ENCODE measurements at regions not wholly inside any gene's neighbourhood (a gene's known extent, or its start where the extent isn't known, plus 50 kb on each side); places are given as distances from the start of the nearest gene placed in this dataset.

DNA sequence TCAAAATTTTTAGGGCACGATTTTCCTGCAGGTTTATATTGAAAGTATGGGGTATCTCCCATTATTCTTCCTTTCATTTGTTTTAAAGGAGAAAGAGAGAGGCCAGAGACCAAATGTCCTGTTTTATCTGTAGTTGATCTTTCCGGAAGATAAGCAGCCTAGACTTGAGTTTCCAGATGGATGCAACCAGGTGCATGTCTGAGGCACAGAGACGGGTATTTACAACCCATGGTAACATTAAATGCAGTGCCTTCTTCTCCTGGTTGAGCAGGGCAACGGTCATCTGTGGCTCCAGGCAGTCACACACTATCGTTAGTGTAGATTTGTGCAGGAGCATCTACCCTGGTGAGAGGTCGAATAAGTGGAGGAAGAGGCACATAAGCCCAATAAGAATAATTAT, 1507.1 kb downstream of the UQCRFS1 start:
- H3K36me3 ChIP-seq: no peaks in the 10 kb centered on the region
- intact Hi-C loops (cut with DNase I): no loop called here
- no peak overlapping the region for H3K27ac ChIP-seq
- DNase-seq: no peak
- H3K9me3 ChIP-seq: peaks cover 0 to 51% of the 10 kb centered on the region in 2 donors
- ATAC-seq: no peak
- H3K4me3 ChIP-seq: no peak overlapping the region
- TF ChIP-seq, protein P1, sequence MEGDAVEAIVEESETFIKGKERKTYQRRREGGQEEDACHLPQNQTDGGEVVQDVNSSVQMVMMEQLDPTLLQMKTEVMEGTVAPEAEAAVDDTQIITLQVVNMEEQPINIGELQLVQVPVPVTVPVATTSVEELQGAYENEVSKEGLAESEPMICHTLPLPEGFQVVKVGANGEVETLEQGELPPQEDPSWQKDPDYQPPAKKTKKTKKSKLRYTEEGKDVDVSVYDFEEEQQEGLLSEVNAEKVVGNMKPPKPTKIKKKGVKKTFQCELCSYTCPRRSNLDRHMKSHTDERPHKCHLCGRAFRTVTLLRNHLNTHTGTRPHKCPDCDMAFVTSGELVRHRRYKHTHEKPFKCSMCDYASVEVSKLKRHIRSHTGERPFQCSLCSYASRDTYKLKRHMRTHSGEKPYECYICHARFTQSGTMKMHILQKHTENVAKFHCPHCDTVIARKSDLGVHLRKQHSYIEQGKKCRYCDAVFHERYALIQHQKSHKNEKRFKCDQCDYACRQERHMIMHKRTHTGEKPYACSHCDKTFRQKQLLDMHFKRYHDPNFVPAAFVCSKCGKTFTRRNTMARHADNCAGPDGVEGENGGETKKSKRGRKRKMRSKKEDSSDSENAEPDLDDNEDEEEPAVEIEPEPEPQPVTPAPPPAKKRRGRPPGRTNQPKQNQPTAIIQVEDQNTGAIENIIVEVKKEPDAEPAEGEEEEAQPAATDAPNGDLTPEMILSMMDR (IDR thresholded peaks at IDR 0.05): no peak
- no peaks in the 10 kb centered on the region for H3K27me3 ChIP-seq
- H3K4me1 ChIP-seq: no peaks in the 10 kb centered on the region

DNA sequence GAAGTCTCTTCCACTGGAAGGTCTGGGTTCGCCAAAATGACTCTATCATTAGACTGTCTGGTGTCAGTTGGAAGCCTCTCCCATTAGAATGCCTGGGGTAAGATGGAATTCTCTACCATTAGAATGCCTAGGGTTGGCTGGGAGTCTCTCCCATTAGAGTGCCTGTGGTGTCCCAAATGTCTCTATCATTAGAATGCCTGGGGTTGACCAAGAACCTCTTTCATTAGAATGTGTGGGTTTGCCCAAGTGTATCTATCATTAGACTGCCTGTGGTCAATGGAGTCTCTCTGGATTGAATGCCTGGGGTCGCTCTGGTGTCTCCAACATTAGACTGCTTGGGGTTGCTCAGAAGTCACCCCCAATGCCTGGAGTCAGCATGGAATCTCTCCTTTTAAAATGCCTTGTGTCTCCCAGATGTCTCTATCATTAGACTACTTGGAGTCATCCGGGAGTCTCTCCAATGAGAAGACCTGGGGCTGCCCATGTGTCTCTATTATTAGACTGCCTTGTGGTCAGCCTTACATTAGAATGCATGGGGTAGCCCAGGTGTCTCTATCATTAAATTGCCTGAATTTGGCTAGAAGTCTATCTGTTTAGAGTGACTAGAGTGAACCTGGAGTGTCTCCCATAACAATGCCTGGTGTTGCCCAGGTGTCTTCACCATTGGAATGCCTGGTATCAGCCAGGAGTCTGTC, 1518.4 kb downstream of the UQCRFS1 start:
- Histone ChIP-seq H3K9me3 (peaks cover 0 to 89% of the 10 kb centered on the region in 2 donors), H3K4me1 (no peaks in the 10 kb centered on the region), H3K4me3 (no peak overlapping the region), H3K27me3 (no peaks in the 10 kb centered on the region), H3K27ac (no peak overlapping the region), H3K36me3 (no peaks in the 10 kb centered on the region)
- no peak for ATAC-seq
- DNase-seq: no peak
- TF ChIP-seq, protein P1 (IDR thresholded peaks at IDR 0.05): no peak
- intact Hi-C loops (cut with DNase I): no loop called here

DNA sequence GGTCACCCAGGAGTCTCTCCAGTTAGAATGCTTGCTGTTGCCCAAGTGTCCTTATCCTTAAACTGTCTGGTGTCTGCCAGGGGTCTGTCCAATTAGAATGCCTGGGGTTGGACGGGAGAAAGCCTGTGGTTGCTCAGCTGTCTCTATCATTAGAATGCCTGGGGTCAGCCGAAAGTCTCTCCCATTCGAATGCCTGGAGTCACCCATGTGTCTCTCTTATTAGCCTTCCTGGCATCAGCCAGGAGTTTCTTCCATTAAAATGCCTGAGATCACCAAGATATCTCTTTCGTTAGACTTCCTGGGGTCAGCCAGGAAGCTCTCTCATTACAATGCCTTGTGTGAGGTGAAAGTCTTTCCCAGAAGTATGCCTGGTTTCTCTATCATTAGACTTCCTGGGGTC, 1521.0 kb downstream of the UQCRFS1 start:
- Histone ChIP-seq H3K27ac (no peak overlapping the region), H3K9me3 (peaks cover 0 to 82% of the 10 kb centered on the region in 2 donors), H3K36me3 (no peaks in the 10 kb centered on the region), H3K27me3 (no peaks in the 10 kb centered on the region), H3K4me1 (no peaks in the 10 kb centered on the region), H3K4me3 (no peak overlapping the region)
- no peak for ATAC-seq
- TF ChIP-seq, protein P1 (IDR thresholded peaks at IDR 0.05): no peak
- intact Hi-C loops (cut with DNase I): no loop called here
- DNase-seq: no peak

DNA sequence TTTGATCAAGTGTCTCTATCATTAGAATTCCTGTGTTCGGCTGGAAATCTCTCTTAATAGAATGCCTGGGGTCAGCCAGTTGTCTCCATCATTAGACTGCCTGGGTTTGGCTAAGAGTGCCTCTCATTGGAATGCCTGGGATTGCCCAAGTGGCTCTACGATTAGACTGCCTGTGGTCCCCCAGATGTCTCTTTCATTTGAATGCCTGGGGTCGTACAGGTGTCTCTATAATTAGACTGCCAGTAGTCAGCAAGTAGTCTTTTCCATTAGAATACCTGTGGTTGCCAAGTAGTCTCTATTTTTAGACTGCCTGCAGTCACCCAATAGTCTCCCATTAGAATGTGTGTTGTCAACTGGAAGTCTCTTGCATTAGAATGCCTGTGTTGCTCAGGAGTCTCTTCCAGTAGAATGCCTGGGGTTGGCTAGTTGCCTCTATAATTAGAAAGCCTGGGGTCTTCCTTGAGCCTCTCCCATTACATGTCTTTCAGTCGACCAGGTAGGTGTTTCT, 1523.2 kb downstream of the UQCRFS1 start:
- no peak for ATAC-seq
- Histone ChIP-seq H3K27ac (no peak overlapping the region), H3K4me1 (no peaks in the 10 kb centered on the region), H3K36me3 (no peaks in the 10 kb centered on the region), H3K4me3 (no peak overlapping the region), H3K9me3 (peaks cover 0 to 82% of the 10 kb centered on the region in 2 donors), H3K27me3 (no peaks in the 10 kb centered on the region)
- DNase-seq: no peak
- TF ChIP-seq, protein P1 (IDR thresholded peaks at IDR 0.05): no peak
- intact Hi-C loops (cut with DNase I): no loop called here

DNA sequence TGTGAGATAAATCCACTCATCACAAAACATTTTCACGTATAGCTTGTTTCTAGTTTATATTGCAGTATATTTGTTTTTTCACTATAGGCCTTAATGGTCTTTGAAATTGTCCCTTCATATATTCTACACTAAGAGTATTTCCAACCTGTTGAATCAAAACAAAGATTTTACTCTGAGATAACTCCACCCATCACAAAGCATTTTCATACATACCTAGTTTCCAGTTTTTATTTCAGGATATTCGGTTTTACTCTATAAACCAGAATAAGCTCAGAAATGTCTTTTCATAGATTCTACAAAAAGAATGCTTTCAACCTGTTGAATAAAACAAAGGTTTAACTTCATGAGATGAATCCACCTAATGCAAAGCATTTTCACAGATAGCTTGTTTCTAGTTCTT, 1528.7 kb downstream of the UQCRFS1 start:
- peaks cover 0 to 71% of the 10 kb centered on the region in 2 donors for H3K9me3 ChIP-seq
- H3K27me3 ChIP-seq: no peaks in the 10 kb centered on the region
- intact Hi-C loops (cut with DNase I): no loop called here
- H3K27ac ChIP-seq: no peak overlapping the region
- no peaks in the 10 kb centered on the region for H3K36me3 ChIP-seq
- ATAC-seq (no peak), DNase-seq (no peak)
- no peak overlapping the region for H3K4me3 ChIP-seq
- TF ChIP-seq, protein P1 (IDR thresholded peaks at IDR 0.05): no peak
- no peaks in the 10 kb centered on the region for H3K4me1 ChIP-seq

Measured in left lung (tissue), 4 donors.